SKM-1 (cell line): ENCODE measurements at regions not wholly inside any gene's neighbourhood (a gene's known extent, or its start where the extent isn't known, plus 50 kb on each side); places are given as distances from the start of the nearest gene placed in this dataset.

ENCODE experiments used
- DNase-seq: peaks from one replicate; lab custom pipeline; 2025; ENCODE audit not compliant: unreplicated experiment; lab: John Stamatoyannopoulos, UW

GRCh38 chr13:31081316-31081715, 80.4 kb downstream of the HSPH1 start:
- no peak for DNase-seq

- no peak for DNase-seq
Observed at GRCh38 chr13:31074756-31075155, 86.9 kb downstream of the HSPH1 start.

GRCh38 chr13:31073859-31074718, 87.6 kb downstream of the HSPH1 start:
- no peak for DNase-seq

GRCh38 chr13:31072041-31072440, 89.7 kb downstream of the HSPH1 start:
- DNase-seq = no peak

GRCh38 chr13:31069808-31070534, 91.7 kb downstream of the HSPH1 start:
- no peak for DNase-seq

GRCh38 chr13:31068119-31068423, 93.6 kb downstream of the HSPH1 start:
- DNase-seq = no peak

- DNase-seq = no peak
Observed at GRCh38 chr13:31067416-31068118, 94.1 kb downstream of the HSPH1 start.

- DNase-seq = no peak
Observed at GRCh38 chr13:31064636-31065035, 97.1 kb downstream of the HSPH1 start.

GRCh38 chr13:31063772-31064171, 97.9 kb downstream of the HSPH1 start:
- DNase-seq = no peak

GRCh38 chr13:31060655-31061054, 101.0 kb downstream of the HSPH1 start:
- no peak for DNase-seq

GRCh38 chr13:31060220-31060619, 101.5 kb downstream of the HSPH1 start:
- DNase-seq = no peak

GRCh38 chr13:31057403-31058033, 104.2 kb downstream of the HSPH1 start:
- no peak for DNase-seq

- no peak for DNase-seq
Observed at GRCh38 chr13:31056644-31057271, 104.9 kb downstream of the HSPH1 start.

- no peak for DNase-seq
Observed at GRCh38 chr13:31055589-31055988, 106.1 kb downstream of the HSPH1 start.

GRCh38 chr13:31054632-31055031, 107.1 kb downstream of the HSPH1 start:
- no peak for DNase-seq

GRCh38 chr13:31053896-31054295, 107.8 kb downstream of the HSPH1 start:
- DNase-seq = no peak

- DNase-seq = no peak
Observed at GRCh38 chr13:31053091-31053490, 108.6 kb downstream of the HSPH1 start.

GRCh38 chr13:31052478-31052877, 109.2 kb downstream of the HSPH1 start:
- DNase-seq = no peak

GRCh38 chr13:31051999-31052398, 109.7 kb downstream of the HSPH1 start:
- no peak for DNase-seq

GRCh38 chr13:31050486-31051400, 111.0 kb downstream of the HSPH1 start:
- DNase-seq = no peak
